GM12864 (cell line): ENCODE measurements at regions not wholly inside any gene's neighbourhood (a gene's known extent, or its start where the extent isn't known, plus 50 kb on each side); places are given as distances from the start of the nearest gene placed in this dataset.
"Not testable (repeated sequence)": the region's sequence is repeated elsewhere in the genome, so short reads cannot be mapped to it uniquely, and the experiment has no call there.

ENCODE experiments used
- DNase-seq: peaks from one replicate; pipeline ENCODE4 v3.0.0-alpha.2; 2011; ENCODE audit warnings: low read depth
- H3K4me3 ChIP-seq: 2 replicates; pipeline ENCODE4 v1.5.1; 2011; ENCODE audit warnings: mild to moderate bottlenecking, low read depth, low read length, control low read depth
- CTCF ChIP-seq: IDR thresholded peaks from 2 replicates; pipeline ENCODE4 v1.5.1; 2011; ENCODE audit warnings: low read depth, mild to moderate bottlenecking, moderate library complexity, low read length, control low read depth, inconsistent platforms; ENCODE audit errors: missing control alignments

DNA sequence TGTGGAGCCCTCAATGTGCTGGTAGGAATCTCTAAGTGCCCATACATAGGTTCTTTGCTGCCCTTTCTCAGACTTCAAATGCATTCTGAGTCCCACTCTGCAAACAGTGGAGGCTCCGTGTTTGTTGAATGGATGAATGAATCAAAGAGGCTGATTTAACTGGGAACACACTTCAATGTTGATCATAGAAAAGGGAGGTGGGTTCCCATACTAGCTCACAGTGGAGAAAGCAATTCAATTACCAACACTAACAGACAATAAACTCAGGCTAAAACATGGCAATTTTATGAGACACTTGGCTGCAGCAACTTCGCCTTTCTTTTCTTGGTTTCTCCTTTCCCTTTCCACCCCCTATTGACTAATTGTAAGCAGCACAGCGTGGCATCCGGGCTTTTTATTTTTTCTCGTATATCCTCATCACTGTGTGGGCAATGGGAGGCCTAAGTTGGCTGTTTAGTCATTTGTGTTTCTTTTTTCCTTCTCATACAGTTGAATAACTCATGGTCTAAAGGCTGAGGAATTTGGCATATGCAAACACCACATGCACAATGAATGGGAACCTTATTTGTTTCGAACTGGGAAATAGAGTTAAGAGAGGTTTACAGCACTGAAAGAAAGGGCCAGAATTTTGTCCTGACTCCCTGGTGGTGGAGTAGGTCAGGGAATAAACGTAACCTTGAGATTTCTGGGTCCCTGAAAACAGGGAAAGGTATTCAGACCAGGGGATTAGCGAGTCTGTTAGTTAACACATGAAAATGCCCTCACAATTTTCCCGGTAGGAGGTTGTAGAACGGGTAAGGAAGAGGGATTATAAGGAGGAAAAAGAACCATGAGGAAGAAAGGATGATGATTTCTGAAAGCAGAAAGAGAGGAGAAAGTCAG is 858.5 kb downstream of the KCNMA1 start:
- no peak for TF ChIP-seq CTCF
- H3K4me3 ChIP-seq = no peak overlapping the region
- DNase-seq = no peak

- H3K4me3 ChIP-seq = no peak overlapping the region
- no peak for TF ChIP-seq CTCF
- DNase-seq = no peak
Measured at GRCh38 chr10:76774987-76775603, 862.5 kb downstream of the KCNMA1 start.

- H3K4me3 ChIP-seq = no peak overlapping the region
- TF ChIP-seq CTCF = no peak
- no peak for DNase-seq
Measured at GRCh38 chr10:76769582-76769981, 868.0 kb downstream of the KCNMA1 start.

DNA sequence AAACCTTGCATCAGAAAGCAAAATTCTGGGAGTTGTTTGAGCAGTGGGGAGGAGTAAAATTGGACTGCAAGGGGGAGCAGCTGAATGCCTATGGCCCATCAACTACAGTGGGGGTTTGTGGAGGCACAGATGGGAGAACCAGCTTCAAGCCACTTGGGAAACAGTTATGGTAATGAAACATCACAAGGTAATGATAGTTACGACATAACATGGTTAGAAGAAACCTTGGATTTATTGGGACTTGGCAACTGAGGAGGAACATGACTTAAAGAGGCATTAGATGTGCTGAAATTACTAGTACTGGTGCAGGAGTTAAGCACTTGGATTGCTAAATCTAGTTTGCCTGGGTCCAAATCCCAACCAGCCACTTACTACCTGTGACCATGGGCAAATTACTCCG is 868.4 kb downstream of the KCNMA1 start:
- no peak for TF ChIP-seq CTCF
- no peak overlapping the region for H3K4me3 ChIP-seq

GRCh38 chr10:76766682-76767081 is 870.9 kb downstream of the KCNMA1 start:
- DNase-seq = no peak
- TF ChIP-seq CTCF = no peak
- no peak overlapping the region for H3K4me3 ChIP-seq

More for the DNA sequence above, 868.4 kb downstream of the KCNMA1 start:
- DNase-seq = no peak

DNA sequence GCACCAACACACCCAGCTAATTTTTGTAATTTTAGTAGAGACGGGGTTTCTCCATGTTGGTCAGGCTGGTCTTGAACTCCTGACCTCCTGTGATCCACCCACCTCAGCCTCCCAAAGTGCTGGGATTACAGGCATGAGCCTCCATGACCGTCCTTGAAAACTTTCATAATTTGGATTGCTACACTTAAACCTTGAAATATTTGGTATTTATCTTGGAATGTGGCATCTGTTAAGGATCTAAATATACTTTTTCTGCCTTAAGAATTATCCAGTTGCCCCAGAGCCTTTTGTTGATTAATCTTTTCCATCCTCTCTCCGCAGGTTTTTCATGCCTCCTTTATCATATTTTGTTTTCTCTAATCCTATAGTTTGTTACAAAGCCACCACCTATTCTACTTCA is 872.7 kb downstream of the KCNMA1 start:
- not testable (repeated sequence) for H3K4me3 ChIP-seq, DNase-seq

DNA sequence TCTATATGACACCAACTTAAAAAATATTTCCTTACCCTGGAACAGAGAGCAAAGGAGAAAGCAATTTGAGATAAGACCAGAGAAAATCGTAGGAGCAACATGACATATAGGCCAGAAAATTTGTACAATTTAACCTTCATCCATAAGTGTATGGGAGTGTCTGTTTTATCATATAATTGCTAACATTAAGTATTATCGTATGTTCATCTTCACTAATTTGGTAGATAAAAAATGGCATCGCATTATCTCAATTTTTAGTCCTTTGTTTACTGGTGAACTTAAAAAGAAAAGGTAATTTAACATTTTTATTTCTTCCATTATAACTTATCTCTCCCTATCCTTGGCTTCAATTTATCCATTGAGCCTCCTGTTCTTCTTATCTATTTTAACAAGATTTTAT is 873.4 kb downstream of the KCNMA1 start:
- H3K4me3 ChIP-seq = no peak overlapping the region
- TF ChIP-seq CTCF = no peak
- no peak for DNase-seq
